G401.6 (cell line): ENCODE measurements at regions not wholly inside any gene's neighbourhood (a gene's known extent, or its start where the extent isn't known, plus 50 kb on each side); places are given as distances from the start of the nearest gene placed in this dataset.
"Not testable (repeated sequence)": the region's sequence is repeated elsewhere in the genome, so short reads cannot be mapped to it uniquely, and the experiment has no call there.

Experiments
- FAIRE-seq: peaks from 2 replicates; lab custom pipeline; 2012; peaks lifted over from hg19 to GRCh38; lab: Jason Lieb, UNC

DNA sequence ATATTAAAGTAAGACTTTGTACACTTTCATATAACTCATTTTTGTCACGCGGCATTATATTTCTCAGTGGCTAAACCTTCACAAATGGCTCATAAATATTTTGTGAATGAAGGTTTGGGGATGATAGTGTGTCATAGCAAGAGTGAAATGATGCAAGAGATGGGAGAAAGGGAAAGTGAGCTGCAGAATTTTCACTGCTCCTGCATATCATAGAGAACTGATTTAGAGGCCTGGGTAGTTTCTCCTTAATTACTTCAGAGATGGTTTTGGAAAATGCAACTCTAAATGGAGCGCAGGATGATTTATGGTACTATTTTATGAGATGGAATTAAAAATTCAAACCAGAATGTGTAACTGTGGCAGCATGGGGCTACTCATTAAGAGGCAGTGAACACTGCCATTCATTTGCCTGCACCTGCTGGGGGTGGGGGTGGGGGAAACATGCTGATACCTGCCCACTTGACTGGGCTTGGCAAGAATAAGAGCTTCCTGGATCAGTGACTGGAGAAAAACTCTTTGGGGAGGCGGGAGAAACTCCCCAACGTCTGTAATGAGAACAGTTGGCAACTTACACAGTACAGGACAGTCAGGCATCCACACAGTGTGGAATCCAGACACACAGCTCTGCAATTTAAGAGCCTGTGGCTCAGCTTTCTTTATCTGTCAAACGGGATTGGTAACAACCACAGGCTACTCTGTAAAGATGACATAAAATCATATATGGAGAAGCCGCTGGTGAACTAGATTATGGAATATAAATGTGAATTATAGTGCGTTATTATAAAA lies 941.9 kb downstream of the SLC4A3 start:
- no peak for FAIRE-seq

- no peak for FAIRE-seq
These were observed 945.0 kb downstream of the SLC4A3 start for GRCh38 chr2:220572385-220572784.

DNA sequence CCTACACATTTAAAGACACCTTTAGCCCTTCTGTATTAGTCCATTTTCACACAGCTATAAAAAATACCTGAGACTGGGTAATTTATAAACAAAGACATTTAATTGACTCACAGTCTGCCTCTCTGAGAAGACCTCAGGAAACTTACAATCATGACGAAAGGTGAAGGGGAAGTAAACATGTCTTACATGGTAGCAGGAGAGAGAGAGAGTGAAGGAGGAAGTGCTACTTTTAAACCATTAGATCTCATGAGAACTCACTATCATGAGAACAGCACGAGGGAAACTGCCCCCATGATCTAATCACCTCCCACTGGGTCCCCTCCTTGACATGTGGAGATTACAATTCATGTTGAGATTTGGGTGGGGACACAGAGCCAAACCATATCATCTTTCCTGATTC lies 946.6 kb downstream of the SLC4A3 start:
- no peak for FAIRE-seq

GRCh38 chr2:220575963-220576362 lies 948.5 kb downstream of the SLC4A3 start:
- no peak for FAIRE-seq

GRCh38 chr2:220579452-220579851 lies 952.0 kb downstream of the SLC4A3 start:
- no peak for FAIRE-seq

DNA sequence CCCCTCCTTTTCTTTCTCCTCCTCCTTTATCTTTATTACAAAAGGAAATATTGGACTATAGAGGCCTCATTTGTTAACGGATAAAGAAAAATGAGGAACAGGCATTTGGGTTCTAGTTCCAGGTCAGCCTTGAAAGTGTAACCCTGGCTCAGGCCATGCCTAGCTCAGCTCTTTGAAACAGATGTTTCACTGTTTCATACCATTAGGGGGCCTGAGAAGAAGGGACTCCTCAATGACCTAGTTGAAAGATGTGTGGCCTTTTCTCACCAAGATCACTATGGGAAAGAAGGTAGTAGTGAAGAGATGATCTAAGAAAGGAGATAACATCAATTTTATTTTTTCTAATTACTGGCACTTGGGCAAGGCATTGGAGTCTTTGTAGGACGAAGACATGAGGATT lies 952.7 kb downstream of the SLC4A3 start:
- no peak for FAIRE-seq

- no peak for FAIRE-seq
These were observed 956.3 kb downstream of the SLC4A3 start for GRCh38 chr2:220583725-220584124.

- no peak for FAIRE-seq
These were observed 957.8 kb downstream of the SLC4A3 start for GRCh38 chr2:220585241-220585640.

DNA sequence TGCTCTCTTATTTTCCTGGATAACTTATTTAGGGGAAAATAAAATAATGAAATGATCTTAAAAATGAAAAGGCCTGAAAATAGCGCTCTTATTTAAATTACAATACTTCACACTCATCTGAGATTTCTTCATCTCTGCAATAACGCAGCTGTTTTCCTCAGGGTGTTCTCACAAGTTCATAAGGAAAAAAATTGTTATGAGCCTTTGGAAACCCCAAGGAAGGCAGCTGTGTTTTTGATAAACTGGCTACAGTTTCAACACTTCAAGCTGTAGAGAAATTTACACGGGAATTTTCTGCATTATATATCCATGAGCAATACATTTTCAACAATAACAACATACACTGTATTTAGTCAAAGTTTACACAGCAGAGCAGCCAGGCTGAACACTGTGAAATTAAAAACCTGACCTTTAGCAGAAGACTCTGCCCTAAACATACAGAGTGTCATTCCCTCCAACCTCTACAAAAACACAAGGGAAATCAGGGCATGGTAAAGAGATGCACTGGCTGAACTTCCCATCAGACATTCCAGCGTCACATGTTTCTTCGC lies 959.6 kb downstream of the SLC4A3 start:
- FAIRE-seq: no peak

DNA sequence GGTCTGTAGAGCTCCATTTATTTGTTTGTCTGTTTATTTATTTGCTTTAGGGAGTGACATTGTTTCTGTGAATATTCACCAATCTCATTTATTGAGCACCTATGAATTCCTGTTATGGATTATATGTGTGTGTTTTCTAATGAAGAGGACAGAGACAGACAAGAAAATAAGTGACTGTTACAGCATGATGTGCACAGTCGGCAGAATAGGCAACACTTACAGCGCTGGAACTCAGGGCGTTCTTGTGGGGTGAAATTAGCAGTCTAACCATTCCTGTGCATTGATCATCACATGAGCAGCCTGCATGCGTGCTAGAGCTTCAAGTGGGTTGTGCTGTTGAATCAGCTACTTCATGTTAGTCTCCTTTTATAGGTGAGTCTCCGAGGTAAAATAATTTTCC lies 960.7 kb downstream of the SLC4A3 start:
- FAIRE-seq: no peak

DNA sequence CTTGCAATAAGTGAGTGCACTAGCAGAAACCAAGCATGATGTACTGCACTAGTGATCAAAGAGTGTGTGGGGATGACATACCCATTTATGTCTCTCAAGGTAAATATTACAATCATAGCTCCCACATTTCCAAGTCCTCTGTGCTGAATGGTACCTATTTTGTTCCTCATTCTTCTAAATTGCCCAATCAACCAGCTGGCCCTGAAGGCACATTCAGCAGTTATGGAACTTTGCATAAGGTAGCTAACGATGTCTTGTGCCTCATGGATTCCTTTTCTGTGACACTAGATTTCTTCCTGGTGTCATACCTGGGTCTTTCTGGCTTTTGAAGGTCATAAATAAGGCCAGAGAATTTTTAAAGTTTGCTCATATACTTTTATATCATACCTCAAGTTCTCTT lies 963.0 kb downstream of the SLC4A3 start:
- FAIRE-seq: no peak

DNA sequence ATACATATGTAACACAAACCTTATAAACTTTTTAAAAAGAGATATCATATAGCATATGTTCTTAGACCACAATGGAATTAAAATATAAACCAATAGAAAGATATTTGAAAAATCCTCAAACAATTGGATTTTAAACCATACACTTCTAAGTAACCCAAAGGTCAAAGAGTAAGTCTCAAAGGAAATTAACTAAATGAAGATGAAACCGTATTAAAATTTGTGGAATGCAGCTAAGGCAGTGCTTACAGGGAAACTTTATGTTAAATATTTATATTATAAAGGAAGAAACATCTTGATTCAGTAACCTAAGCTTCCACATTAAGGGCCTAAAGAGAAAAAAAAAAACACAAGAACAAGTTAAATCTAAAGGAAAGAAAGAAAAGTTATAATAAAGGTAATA lies 966.1 kb downstream of the SLC4A3 start:
- FAIRE-seq: no peak

- no peak for FAIRE-seq
These were observed 970.4 kb downstream of the EPHA4 start for GRCh38 chr2:220601674-220602073.

- not testable (repeated sequence) for FAIRE-seq
These were observed 959.1 kb downstream of the EPHA4 start for GRCh38 chr2:220613004-220613403.

GRCh38 chr2:220614064-220614463 lies 958.0 kb downstream of the EPHA4 start:
- no peak for FAIRE-seq

DNA sequence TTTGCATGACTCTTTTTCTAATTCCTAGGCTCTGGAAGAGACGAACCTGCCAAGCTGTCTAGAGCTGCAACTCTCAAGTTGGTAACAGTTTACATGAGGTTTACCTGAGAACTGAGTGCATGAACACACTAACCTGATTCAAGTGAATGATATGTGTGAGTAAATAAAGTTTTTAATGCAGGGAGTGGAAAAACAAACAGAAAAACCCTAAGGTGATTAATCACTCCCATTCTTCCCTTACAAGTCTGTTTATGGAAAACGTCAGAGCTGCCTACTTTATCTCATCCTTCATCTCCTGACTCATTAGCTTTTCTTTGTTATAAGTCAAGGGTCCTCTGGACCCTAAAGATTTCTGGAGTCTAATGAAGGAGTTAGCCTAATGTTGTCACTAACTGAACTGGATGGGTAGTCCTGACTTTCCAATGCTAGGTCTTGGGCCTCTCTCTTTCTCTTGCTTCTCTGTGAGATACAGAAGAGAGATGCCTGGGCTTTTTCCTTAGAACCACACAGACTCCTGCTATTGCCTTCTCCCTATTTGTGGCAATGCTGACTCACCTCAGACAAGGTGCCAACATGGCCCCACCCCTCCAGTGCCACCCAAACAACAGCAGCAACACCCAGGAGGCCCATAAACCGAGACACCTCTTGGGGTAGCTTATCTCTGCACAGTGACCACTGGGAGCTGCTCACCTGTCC lies 952.4 kb downstream of the EPHA4 start:
- no peak for FAIRE-seq

DNA sequence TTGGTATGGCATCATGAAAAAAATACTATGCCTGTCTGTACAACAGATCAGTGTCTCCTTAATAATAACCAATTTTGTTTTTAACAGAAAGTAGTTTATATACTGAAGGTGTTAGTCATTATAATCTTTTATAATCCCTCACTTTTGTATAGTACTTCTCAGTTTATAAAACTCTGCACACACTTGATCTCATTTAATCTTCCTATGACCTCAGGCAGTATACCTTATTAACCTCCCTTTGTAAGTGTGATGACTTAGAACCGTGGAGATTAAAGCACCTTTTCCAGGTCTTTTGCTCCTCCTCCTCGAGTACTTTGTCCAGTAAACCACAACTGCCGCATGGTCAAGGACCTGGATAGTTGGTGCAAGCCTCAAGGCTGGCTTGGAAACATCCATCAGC lies 945.5 kb downstream of the EPHA4 start:
- no peak for FAIRE-seq

DNA sequence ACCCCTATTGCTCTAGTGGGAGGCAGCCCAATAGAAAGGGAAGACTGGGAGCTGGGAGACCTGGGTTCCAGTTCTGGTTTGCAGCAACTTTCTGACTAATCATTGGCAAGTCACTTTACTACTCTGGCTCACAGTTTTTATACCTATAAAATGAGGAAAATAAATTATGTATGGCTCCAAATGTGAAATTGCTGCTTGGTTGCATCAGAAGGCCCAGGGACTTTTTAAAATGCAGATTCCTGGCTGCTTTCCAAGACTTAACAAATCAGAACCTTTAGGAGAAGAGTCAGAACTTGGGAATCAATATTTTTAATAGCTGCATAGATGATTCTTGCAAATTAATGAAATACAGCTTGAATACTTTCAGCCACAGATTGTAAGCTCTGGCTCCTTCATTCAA lies 943.9 kb downstream of the EPHA4 start:
- FAIRE-seq: no peak

DNA sequence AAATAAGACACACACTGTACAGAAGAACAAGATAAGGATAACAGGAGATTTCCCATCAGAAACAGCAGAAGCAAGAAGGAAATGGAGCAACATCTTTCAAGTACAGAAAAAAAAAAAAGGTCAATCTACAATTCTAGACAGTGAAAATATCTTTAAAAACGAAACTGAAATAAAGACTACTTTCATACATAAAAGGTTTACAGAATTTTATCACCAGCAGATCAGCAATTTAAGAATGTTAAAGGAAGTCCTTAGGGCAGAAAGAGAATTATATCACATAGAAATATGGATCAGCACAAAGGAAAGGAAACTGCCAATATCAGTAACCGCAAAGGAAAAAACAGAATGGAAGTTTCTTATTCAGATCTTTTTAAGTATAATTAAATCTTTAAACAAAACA lies 931.0 kb downstream of the EPHA4 start:
- FAIRE-seq: no peak

- FAIRE-seq: no peak
These were observed 925.7 kb downstream of the EPHA4 start for GRCh38 chr2:220646424-220646823.

- FAIRE-seq: no peak
These were observed 923.5 kb downstream of the EPHA4 start for GRCh38 chr2:220648628-220649027.

DNA sequence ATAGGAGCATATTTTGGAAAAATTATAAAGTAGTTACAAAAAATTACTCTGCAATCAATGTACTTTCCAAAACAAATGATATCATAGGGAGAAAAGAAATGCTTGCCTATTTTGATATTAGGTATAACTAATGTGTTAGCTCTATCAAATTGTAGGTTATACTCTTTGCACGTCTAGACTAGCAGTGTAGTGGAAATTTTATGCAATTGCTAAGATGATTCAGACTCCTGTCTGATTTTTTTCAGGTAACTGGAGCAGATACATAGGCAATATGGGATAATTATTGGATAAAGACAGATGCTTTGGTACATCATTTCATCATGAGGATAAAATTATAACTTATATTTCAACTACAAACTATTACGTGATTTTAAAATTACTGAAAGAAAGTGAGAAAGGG lies 918.3 kb downstream of the EPHA4 start:
- FAIRE-seq: no peak

DNA sequence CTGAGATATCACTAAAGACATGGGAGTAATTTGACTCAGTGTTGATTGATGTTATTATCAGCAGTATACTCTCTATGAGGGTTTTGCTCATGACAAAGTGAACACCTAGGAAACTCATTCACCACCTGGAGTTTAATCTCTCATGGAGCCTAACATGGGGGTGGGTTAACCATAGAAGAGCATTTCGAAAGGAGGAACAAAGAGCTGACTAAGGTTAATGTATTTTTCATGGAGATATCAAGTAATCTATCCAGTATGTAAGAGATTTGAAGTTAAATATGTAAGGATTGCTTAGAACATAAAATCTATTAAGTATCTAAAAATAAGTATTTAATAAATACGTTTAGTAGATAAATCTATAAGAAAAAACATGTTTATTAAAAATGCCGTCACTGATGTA lies 917.8 kb downstream of the EPHA4 start:
- FAIRE-seq: no peak
